AG09319 (cell line): ENCODE measurements at regions not wholly inside any gene's neighbourhood (a gene's known extent, or its start where the extent isn't known, plus 50 kb on each side); places are given as distances from the start of the nearest gene placed in this dataset.

Experiments used
- DNase-seq: peaks from one replicate; pipeline ENCODE4 v3.0.0-alpha.2; 2010; ENCODE audit warnings: low read depth; ENCODE audit errors: extremely low read depth
- CTCF ChIP-seq: IDR thresholded peaks from 2 replicates; pipeline ENCODE4 v1.5.1; 2011; ENCODE audit warnings: low read depth, mild to moderate bottlenecking, inconsistent platforms, low read length, moderate library complexity

DNA sequence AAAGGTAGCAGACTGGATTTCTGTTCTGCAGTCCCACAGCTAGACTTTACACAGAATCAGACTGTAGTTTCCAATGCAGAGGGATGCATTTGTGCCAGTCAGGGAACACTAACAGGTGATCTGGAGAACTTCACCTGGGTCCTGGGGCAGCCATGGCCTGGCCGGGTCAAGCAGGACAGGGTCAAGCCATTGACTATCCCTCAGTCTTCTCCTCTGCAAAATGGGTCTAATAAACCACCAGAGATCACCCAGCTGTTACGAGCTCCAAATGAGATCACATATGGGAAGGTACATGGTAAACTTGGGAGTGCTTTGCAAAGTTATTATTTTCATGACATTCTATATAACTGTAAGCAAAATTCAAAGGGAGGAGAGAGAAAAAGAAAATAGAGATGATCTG lies 294.1 kb downstream of the CDCA7 start:
- no peak for DNase-seq
- no peak for TF ChIP-seq CTCF

DNA sequence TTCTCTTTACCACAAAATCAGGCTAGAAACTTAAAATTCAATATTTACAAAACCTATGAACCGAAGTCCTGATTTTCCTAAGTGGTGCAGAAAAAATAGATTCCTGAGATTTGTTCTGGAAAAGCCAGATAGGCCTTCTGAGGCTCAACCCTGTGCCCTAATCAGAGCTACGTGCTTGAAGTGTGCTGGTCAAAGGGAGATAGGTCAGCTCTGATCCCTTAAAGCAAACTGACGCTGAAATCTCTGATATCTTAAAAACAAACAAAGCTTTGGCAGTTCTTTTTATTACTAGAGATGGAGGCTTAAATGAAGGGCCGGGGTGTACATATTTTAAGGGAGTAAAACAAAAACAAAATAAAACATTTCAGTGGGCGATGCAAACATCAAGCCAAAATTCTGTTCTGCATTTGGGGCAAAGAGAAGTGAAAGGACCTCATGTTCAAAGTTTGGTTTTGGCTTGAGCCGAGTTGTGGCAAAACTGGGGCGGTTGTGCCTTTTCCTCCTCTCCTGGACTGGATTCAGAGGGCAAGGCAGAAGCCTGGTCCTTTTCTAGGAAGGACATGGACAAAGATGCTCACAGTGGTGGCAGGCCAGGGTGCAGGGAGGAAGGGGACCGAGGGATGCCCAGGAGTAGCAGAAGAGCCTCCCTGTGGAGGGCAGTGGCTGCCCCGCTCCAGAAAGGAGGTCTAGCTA lies 295.0 kb downstream of the CDCA7 start:
- no peak for DNase-seq
- no peak for TF ChIP-seq CTCF

DNA sequence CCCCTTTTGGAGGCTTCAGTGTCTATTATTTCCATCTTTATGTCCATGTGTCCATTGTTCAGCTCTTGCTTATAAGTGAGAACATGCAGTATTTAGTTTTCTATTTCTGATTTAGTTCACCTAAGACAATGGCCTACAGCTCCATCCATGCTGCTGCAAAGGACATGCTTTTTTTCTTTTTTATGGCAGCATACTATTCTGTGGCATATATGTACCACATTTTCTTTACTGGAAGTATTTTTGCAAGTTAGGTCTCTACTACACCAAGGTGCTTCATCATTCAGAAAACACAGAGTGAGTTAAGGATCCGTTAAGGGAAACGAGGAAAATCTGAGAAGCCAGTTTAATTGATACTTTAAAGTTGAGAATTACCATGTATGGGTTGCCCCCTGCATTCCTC lies 297.2 kb downstream of the CDCA7 start:
- no peak for DNase-seq

GRCh38 chr2:173652311-173652710 lies 297.6 kb downstream of the CDCA7 start:
- no peak for TF ChIP-seq CTCF
- DNase-seq, result peak; percentile 76

More for the DNA sequence above, 297.2 kb downstream of the CDCA7 start:
- no peak for TF ChIP-seq CTCF

- peak; percentile 82 for DNase-seq
- TF ChIP-seq CTCF, result no peak
Observed at GRCh38 chr2:173652767-173653431, 298.2 kb downstream of the CDCA7 start.

GRCh38 chr2:173653432-173653805 lies 298.7 kb downstream of the CDCA7 start:
- DNase-seq, result no peak
- no peak for TF ChIP-seq CTCF

DNA sequence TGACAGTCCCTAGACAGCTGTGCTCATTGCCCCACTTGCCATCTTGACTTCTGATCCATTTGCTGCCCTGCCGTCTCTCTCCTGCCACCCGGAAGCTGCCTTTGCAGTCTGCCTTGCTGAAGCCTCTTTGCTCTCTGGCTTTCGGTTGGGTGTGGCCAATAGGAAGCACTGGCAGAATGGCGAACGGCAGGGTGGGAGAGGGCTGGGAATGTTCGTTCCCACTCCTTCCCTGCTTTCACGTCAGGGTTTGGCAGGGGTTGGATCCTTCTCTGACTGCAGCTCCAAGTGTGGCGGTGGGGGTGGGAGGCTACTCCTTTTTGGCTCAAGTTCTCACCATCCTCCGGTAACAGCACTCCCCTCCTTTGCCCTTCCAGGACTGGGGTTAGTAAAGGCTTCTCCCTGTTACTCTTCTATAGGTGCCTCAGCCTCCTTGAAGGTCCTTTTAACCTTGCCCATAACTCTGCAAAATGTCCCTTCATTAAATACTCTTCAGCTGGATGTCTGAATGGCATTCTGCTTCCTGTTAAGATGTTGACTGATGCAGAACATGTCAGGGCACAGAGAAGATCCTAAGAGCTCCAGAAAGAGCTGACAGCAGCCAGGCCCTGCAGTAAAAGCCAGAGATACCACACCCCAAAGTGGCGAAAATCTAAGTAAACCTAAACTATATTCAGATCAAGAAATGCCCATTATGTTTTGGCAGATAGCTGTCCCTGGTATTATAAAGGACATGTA lies 299.7 kb downstream of the CDCA7 start:
- DNase-seq, result no peak
- TF ChIP-seq CTCF, result no peak
